GM12865 (cell line): ENCODE measurements at regions not wholly inside any gene's neighbourhood (a gene's known extent, or its start where the extent isn't known, plus 50 kb on each side); places are given as distances from the start of the nearest gene placed in this dataset.

Experiments
- DNase-seq: peaks from one replicate; pipeline ENCODE4 v3.0.0; 2010; ENCODE audit warnings: low read depth
- H3K4me3 ChIP-seq: 2 replicates; pipeline ENCODE4 v1.5.1; 2011; ENCODE audit warnings: mild to moderate bottlenecking, low read depth, low read length, control low read depth
- CTCF ChIP-seq: IDR thresholded peaks from 2 replicates; pipeline ENCODE4 v1.5.1; 2011; ENCODE audit warnings: low read length, control low read depth, low read depth, inconsistent platforms; ENCODE audit not compliant: insufficient read depth; ENCODE audit errors: missing control alignments

GRCh38 chr5:2249442-2249841, 366.7 kb upstream of the IRX4 start:
- no peak for TF ChIP-seq CTCF
- no peak for DNase-seq

GRCh38 chr5:2249026-2249425, 366.3 kb upstream of the IRX4 start:
- no peak for TF ChIP-seq CTCF
- DNase-seq: no peak

More at GRCh38 chr5:2249442-2249841, 366.7 kb upstream of the IRX4 start:
- no peak overlapping the region for H3K4me3 ChIP-seq

GRCh38 chr5:2242539-2242938, 359.8 kb upstream of the IRX4 start:
- H3K4me3 ChIP-seq: no peak overlapping the region
- no peak for DNase-seq
- TF ChIP-seq CTCF: no peak

More at GRCh38 chr5:2249026-2249425, 366.3 kb upstream of the IRX4 start:
- no peak overlapping the region for H3K4me3 ChIP-seq

- H3K4me3 ChIP-seq: no peak overlapping the region
- TF ChIP-seq CTCF: no peak
- no peak for DNase-seq
These were observed 359.1 kb upstream of the IRX4 start for GRCh38 chr5:2241842-2242241.

- DNase-seq: no peak
- no peak overlapping the region for H3K4me3 ChIP-seq
- TF ChIP-seq CTCF: no peak
These were observed 357.6 kb upstream of the IRX4 start for GRCh38 chr5:2240118-2240904.

- TF ChIP-seq CTCF: no peak
- DNase-seq: no peak
- no peak overlapping the region for H3K4me3 ChIP-seq
These were observed 356.6 kb upstream of the IRX4 start for GRCh38 chr5:2239201-2239910.

GRCh38 chr5:2238732-2239131, 356.0 kb upstream of the IRX4 start:
- no peak for TF ChIP-seq CTCF
- DNase-seq: no peak

More at GRCh38 chr5:2238732-2239131, 356.0 kb upstream of the IRX4 start:
- no peak overlapping the region for H3K4me3 ChIP-seq
